Stimulated activated effector memory CD8-positive, alpha-beta T cell treated with anti-CD3 and anti-CD28 coated beads, Interleukin-12 subunit alpha, Interleukin-12 subunit beta, amount 100 ng/mL, for 72 hours (primary cell): ENCODE measurements at regions not wholly inside any gene's neighbourhood (a gene's known extent, or its start where the extent isn't known, plus 50 kb on each side); places are given as distances from the start of the nearest gene placed in this dataset.

ENCODE experiments used
- ATAC-seq: fragments of 150-1000 bp; cut with Tn5 transposase; 2 replicates; pipeline ENCODE4 v1.10.0; 2021
- DNase-seq, 2 donors: peaks; one replicate each; pipeline ENCODE4 v3.0.0; 2021 to 2022; ENCODE audit warnings: low spot score in 2 of 2
- H3K27ac Mint-ChIP-seq: one replicate; pipeline ENCODE4 v1.8.0; 2022; ENCODE audit warnings: mild to moderate bottlenecking, mixed read lengths
- H3K36me3 Mint-ChIP-seq: one replicate; pipeline ENCODE4 v1.8.0; 2022; ENCODE audit warnings: mild to moderate bottlenecking, mixed read lengths
- H3K4me1 Mint-ChIP-seq: one replicate; pipeline ENCODE4 v1.8.0; 2022; ENCODE audit warnings: mixed read lengths
- H3K4me3 Mint-ChIP-seq: one replicate; pipeline ENCODE4 v1.8.0; 2022; ENCODE audit warnings: mild to moderate bottlenecking, mixed read lengths
- H3K9me3 Mint-ChIP-seq: one replicate; pipeline ENCODE4 v1.8.0; 2022; ENCODE audit warnings: mixed read lengths

GRCh38 chr2:88842656-88843460 is 151.4 kb downstream of the RPIA start:
- Mint-ChIP-seq H3K4me3 (no peak overlapping the region), H3K9me3 (no peaks in the 10 kb centered on the region), H3K4me1 (no peaks in the 10 kb centered on the region), H3K27ac (no peak overlapping the region), H3K36me3 (no peaks in the 10 kb centered on the region)
- no peak for DNase-seq
- ATAC-seq = no peak

- Mint-ChIP-seq H3K9me3 (no peaks in the 10 kb centered on the region), H3K4me1 (no peaks in the 10 kb centered on the region), H3K4me3 (no peak overlapping the region), H3K36me3 (no peaks in the 10 kb centered on the region), H3K27ac (no peak overlapping the region)
- no peak for ATAC-seq
- no peak for DNase-seq
Observed at GRCh38 chr2:88843651-88844050, 152.2 kb downstream of the RPIA start.

- no peaks in the 10 kb centered on the region for H3K4me1 Mint-ChIP-seq
- H3K36me3 Mint-ChIP-seq = no peaks in the 10 kb centered on the region
- ATAC-seq (no peak), DNase-seq (no peak)
- H3K4me3 Mint-ChIP-seq = no peak overlapping the region
- H3K9me3 Mint-ChIP-seq = no peaks in the 10 kb centered on the region
- H3K27ac Mint-ChIP-seq = no peak overlapping the region
Observed at GRCh38 chr2:88844960-88845359, 153.5 kb downstream of the RPIA start.

GRCh38 chr2:88845772-88846661 is 154.5 kb downstream of the RPIA start:
- no peaks in the 10 kb centered on the region for H3K9me3 Mint-ChIP-seq
- no peaks in the 10 kb centered on the region for H3K36me3 Mint-ChIP-seq
- H3K4me3 Mint-ChIP-seq = no peak overlapping the region
- no peaks in the 10 kb centered on the region for H3K4me1 Mint-ChIP-seq
- peak; percentile 45 for ATAC-seq
- no peak for DNase-seq
- H3K27ac Mint-ChIP-seq = no peak overlapping the region

GRCh38 chr2:88852753-88853402 is 161.4 kb downstream of the RPIA start:
- H3K9me3 Mint-ChIP-seq = no peaks in the 10 kb centered on the region
- no peak overlapping the region for H3K27ac Mint-ChIP-seq
- no peaks in the 10 kb centered on the region for H3K4me1 Mint-ChIP-seq
- H3K36me3 Mint-ChIP-seq = peaks cover 7% of the 10 kb centered on the region
- ATAC-seq = peak; percentile 44
- no peak for DNase-seq
- H3K4me3 Mint-ChIP-seq = no peak overlapping the region

GRCh38 chr2:88853403-88853790 is 161.9 kb downstream of the RPIA start:
- Mint-ChIP-seq H3K9me3 (no peaks in the 10 kb centered on the region), H3K36me3 (peaks cover 13% of the 10 kb centered on the region), H3K4me3 (no peak overlapping the region), H3K27ac (no peak overlapping the region), H3K4me1 (no peaks in the 10 kb centered on the region)
- no peak for DNase-seq
- no peak for ATAC-seq

GRCh38 chr2:88854528-88854927 is 163.1 kb downstream of the RPIA start:
- Mint-ChIP-seq H3K36me3 (peaks cover 13% of the 10 kb centered on the region), H3K4me3 (no peak overlapping the region), H3K4me1 (no peaks in the 10 kb centered on the region), H3K9me3 (no peaks in the 10 kb centered on the region), H3K27ac (no peak overlapping the region)
- DNase-seq (no peak), ATAC-seq (no peak)

- Mint-ChIP-seq H3K36me3 (peaks cover 13% of the 10 kb centered on the region), H3K9me3 (no peaks in the 10 kb centered on the region), H3K4me1 (no peaks in the 10 kb centered on the region), H3K4me3 (no peak overlapping the region), H3K27ac (no peak overlapping the region)
- DNase-seq (no peak), ATAC-seq (peak; percentile 43)
Observed at GRCh38 chr2:88855620-88856408, 164.3 kb downstream of the RPIA start.

GRCh38 chr2:88856409-88857135 is 165.1 kb downstream of the RPIA start:
- DNase-seq (no peak), ATAC-seq (no peak)
- H3K4me1 Mint-ChIP-seq = no peaks in the 10 kb centered on the region
- no peak overlapping the region for H3K4me3 Mint-ChIP-seq
- no peak overlapping the region for H3K27ac Mint-ChIP-seq
- no peaks in the 10 kb centered on the region for H3K9me3 Mint-ChIP-seq
- peaks cover 13% of the 10 kb centered on the region for H3K36me3 Mint-ChIP-seq

GRCh38 chr2:88857274-88857741 is 165.8 kb downstream of the RPIA start:
- ATAC-seq = no peak
- H3K27ac Mint-ChIP-seq = no peak overlapping the region

GRCh38 chr2:88857951-88858411 is 166.5 kb downstream of the RPIA start:
- H3K27ac Mint-ChIP-seq = no peak overlapping the region
- peak; percentile 13 for ATAC-seq
- no peaks in the 10 kb centered on the region for H3K4me1 Mint-ChIP-seq
- no peak for DNase-seq
- H3K36me3 Mint-ChIP-seq = peaks cover 13% of the 10 kb centered on the region
- no peaks in the 10 kb centered on the region for H3K9me3 Mint-ChIP-seq
- no peak overlapping the region for H3K4me3 Mint-ChIP-seq

More at GRCh38 chr2:88857274-88857741, 165.8 kb downstream of the RPIA start:
- DNase-seq = no peak
- peaks cover 13% of the 10 kb centered on the region for H3K36me3 Mint-ChIP-seq
- H3K4me1 Mint-ChIP-seq = no peaks in the 10 kb centered on the region
- no peaks in the 10 kb centered on the region for H3K9me3 Mint-ChIP-seq
- no peak overlapping the region for H3K4me3 Mint-ChIP-seq

- no peak for ATAC-seq
- Mint-ChIP-seq H3K36me3 (peaks cover 13% of the 10 kb centered on the region), H3K4me3 (no peak overlapping the region), H3K4me1 (no peaks in the 10 kb centered on the region), H3K9me3 (no peaks in the 10 kb centered on the region), H3K27ac (no peak overlapping the region)
- no peak for DNase-seq
Observed at GRCh38 chr2:88859461-88859860, 168.0 kb downstream of the RPIA start.

GRCh38 chr2:88860421-88861075 is 169.1 kb downstream of the RPIA start:
- Mint-ChIP-seq H3K4me3 (no peak overlapping the region), H3K36me3 (peaks cover 13% of the 10 kb centered on the region), H3K9me3 (no peaks in the 10 kb centered on the region), H3K27ac (no peak overlapping the region), H3K4me1 (no peaks in the 10 kb centered on the region)
- DNase-seq = no peak
- ATAC-seq = no peak
